T-helper 17 cell (primary cell): ENCODE measurements at regions not wholly inside any gene's neighbourhood (a gene's known extent, or its start where the extent isn't known, plus 50 kb on each side); places are given as distances from the start of the nearest gene placed in this dataset.

ENCODE experiments used
- ATAC-seq: fragments of 150-1000 bp; cut with Tn5 transposase; 2 replicates; pipeline ENCODE4 v1.10.0; 2021; ENCODE audit warnings: mild to moderate bottlenecking, moderate library complexity
- DNase-seq, 3 donors: peaks; one replicate each; pipeline versions ENCODE4 v3.0.0 to v3.0.0-alpha.2; 2020 to 2021
- H3K9me3 ChIP-seq: one replicate; pipeline ENCODE4 v1.7.0; 2013; ENCODE audit warnings: low read length, mild to moderate bottlenecking; ENCODE audit not compliant: control insufficient read depth, poor library complexity, severe bottlenecking
- H3K27ac Mint-ChIP-seq: one replicate; pipeline ENCODE4 v1.8.0; 2022; ENCODE audit warnings: mild to moderate bottlenecking, moderate library complexity, mixed read lengths
- H3K27me3 Mint-ChIP-seq: one replicate; pipeline ENCODE4 v1.8.0; 2022; ENCODE audit warnings: mixed read lengths
- H3K36me3 Mint-ChIP-seq: one replicate; pipeline ENCODE4 v1.8.0; 2022; ENCODE audit warnings: low read depth, mixed read lengths
- H3K4me1 Mint-ChIP-seq: one replicate; pipeline ENCODE4 v1.8.0; 2022; ENCODE audit warnings: mild to moderate bottlenecking, mixed read lengths
- H3K4me3 Mint-ChIP-seq: one replicate; pipeline ENCODE4 v1.8.0; 2022; ENCODE audit warnings: mild to moderate bottlenecking, moderate library complexity, mixed read lengths

DNA sequence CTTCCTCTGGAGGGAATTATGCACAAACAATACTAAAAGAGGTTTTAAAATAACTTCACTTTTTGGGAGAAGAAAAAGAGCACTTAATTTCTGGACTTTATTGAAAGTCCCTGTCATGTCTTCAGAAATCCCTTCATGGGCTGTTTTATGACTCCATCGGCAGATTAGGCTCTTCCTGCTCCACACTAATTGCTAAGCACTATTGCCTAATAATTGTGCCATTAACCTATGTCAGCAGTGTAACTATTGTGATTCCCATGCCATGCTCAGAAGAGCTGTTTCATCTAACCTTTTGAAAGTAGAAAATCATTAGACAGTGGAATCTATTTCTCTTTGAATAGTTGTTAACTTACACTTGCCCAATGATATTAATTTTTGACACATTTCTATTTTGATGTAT lies 489.3 kb upstream of the RUNX1 start:
- Mint-ChIP-seq H3K36me3 (peaks cover 6% of the 10 kb centered on the region), H3K27me3 (peaks cover 12% of the 10 kb centered on the region), H3K27ac (no peak overlapping the region), H3K4me1 (no peaks in the 10 kb centered on the region), H3K4me3 (no peak overlapping the region)
- no peaks in the 10 kb centered on the region for H3K9me3 ChIP-seq
- no peak for DNase-seq
- ATAC-seq = no peak

DNA sequence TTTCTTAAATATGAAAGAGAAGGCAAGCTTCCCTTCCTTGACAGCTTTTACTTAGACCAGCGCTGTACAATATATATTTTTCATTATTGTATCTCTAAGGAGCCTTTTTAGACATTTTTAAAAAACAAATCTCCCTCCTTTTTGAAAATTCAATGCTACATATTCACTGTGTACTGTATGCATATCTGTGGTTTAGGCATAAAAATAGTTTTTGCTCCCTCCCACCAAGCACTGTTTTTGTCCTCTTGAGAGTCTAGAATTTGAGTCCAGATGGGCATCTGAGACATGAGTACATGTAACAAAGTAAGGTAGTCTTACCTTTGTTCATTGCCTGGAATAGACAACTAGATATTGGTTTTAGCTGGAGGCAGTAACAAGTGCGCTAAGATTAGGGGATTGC lies 488.5 kb upstream of the RUNX1 start:
- Mint-ChIP-seq H3K4me3 (no peak overlapping the region), H3K27me3 (peaks cover 12% of the 10 kb centered on the region), H3K36me3 (peaks cover 6% of the 10 kb centered on the region), H3K27ac (no peak overlapping the region), H3K4me1 (no peaks in the 10 kb centered on the region)
- DNase-seq (no peak), ATAC-seq (no peak)
- no peaks in the 10 kb centered on the region for H3K9me3 ChIP-seq

DNA sequence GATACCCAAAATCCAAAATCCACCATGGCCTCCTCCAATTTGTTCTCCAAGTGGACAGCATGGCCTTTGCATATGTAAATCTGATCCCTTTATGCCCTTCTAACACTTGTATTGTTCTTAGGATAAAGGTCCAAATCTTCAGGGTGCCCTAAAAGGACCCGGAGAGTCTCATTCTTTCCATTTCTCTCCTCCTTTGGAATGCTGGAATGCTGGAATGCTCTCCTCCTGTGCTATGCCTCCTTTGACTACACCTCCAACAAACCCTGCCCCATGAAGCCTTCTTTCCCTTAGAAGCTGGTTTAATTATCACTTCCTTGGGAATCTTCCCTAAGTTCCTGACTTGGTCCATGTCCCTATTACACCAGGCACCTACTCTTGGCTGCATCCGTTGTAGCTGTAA lies 484.8 kb upstream of the RUNX1 start:
- Mint-ChIP-seq H3K4me3 (no peak overlapping the region), H3K27me3 (peaks cover 8% of the 10 kb centered on the region), H3K27ac (no peak overlapping the region), H3K4me1 (peaks cover 8% of the 10 kb centered on the region), H3K36me3 (peaks cover 2% of the 10 kb centered on the region)
- DNase-seq (no peak), ATAC-seq (no peak)
- H3K9me3 ChIP-seq = no peaks in the 10 kb centered on the region

DNA sequence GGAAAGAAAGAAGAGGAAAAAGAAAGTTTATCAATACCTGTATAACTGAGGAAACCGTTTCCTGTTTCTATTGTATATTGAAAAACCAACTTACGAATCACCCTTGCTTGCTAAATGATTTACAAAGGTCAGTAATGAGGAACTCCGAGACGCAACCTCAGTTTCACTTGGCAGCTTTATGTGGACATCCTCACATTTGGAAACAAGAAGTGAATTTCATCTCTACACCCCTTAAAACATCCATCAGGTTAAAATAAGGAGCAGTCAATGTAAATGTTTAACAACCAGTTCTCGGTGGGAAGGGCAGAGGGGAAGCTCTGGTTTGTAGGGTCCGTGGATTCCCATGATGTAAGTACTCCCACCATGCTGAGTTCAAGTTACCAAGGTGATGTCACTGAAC lies 481.7 kb upstream of the RUNX1 start:
- Mint-ChIP-seq H3K27me3 (no peaks in the 10 kb centered on the region), H3K4me1 (peaks cover 21% of the 10 kb centered on the region), H3K4me3 (no peak overlapping the region), H3K36me3 (no peaks in the 10 kb centered on the region), H3K27ac (no peak overlapping the region)
- ATAC-seq = no peak
- no peak for DNase-seq
- no peaks in the 10 kb centered on the region for H3K9me3 ChIP-seq

DNA sequence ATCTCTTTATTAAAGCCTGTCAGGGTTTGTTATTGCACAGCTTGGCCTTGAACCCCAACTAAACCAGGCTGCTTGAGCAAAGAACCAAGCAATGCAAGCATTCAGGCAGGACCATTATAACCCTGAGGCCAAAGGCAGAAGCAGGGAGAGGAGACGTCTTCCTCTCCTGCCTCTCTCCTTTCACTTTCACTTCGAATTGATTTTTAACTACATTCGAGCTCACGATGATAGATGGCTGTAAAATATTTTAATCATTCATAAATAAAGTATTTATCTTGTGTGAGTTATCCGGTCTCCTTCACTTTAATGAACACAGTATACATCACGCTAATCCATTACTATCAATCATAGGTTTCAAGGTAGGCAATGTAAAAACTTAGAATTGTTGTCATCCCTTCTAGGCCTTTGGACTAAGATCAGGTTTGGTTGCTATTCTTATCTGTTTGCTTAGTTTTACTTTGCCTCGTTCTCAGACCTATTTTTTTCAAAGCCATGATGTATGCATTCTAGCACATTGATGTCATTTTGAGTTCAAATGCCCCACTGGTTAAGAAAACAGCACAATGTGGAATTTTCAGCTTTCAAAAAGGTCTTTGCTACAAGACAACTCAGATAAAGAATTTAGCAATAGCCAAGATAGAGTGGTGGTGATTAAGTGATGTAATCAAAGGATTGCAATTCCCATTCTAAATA lies 480.2 kb upstream of the RUNX1 start:
- Mint-ChIP-seq H3K27me3 (no peaks in the 10 kb centered on the region), H3K4me3 (peak overlapping the region; percentile 90), H3K4me1 (peaks cover 31% of the 10 kb centered on the region)

DNA sequence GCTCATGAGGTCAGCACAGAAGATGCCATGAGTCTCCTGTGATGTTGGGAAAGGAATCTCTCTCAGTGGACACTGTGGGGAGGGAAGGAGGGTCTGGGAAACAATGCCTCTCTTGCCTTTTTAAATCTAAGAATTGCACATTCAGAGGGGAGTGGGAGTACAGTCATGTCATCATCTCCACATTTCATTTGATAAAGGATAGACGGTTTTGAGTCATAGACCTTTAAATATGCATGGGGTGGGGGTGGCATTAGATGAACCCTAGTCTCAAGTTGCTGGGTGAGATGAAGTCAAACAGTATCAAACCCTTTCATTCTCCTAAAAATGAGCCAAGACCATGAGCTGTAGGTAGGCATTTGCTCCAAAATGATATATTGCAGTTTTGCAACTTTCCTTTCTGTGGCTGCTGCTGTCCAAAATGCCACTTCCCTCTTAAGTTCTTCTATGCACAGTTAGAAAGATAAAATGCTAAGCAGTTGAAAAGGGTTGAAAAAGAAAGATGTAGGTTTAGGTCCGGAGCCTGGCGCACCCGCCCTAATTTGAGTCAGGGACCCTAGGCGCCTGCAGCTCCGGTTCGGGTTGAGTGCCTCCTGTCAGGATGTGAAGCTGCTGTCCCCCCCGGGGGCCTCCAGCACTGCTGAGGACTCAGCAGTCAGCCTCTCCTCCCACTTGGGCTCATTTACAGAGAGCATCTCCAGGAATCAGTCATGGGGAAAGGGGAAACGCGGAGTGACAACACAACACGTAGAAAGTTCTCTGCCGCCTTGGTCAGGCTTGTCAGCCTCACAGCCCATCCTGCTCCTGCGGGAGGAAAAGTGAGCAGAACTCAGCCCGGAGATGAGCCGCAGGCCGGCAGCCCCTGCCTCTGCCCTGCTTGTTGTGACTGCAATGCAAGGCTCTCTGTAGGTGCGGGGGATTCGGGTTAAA lies 479.3 kb upstream of the RUNX1 start:
- no peaks in the 10 kb centered on the region for H3K9me3 ChIP-seq
- H3K27me3 Mint-ChIP-seq = no peaks in the 10 kb centered on the region
- peaks cover 31% of the 10 kb centered on the region for H3K4me1 Mint-ChIP-seq
- ATAC-seq (peak; percentile 73), DNase-seq (peak in 2 of 3 donors; percentile 6 to 20)
- no peaks in the 10 kb centered on the region for H3K36me3 Mint-ChIP-seq
- H3K4me3 Mint-ChIP-seq = peak overlapping the region; percentile 90
- peak overlapping the region; percentile 91 for H3K27ac Mint-ChIP-seq

More for the DNA sequence above, 480.2 kb upstream of the RUNX1 start:
- DNase-seq (no peak), ATAC-seq (peak; percentile 69)
- no peaks in the 10 kb centered on the region for H3K9me3 ChIP-seq
- Mint-ChIP-seq H3K36me3 (no peaks in the 10 kb centered on the region), H3K27ac (peak overlapping the region; percentile 91)

DNA sequence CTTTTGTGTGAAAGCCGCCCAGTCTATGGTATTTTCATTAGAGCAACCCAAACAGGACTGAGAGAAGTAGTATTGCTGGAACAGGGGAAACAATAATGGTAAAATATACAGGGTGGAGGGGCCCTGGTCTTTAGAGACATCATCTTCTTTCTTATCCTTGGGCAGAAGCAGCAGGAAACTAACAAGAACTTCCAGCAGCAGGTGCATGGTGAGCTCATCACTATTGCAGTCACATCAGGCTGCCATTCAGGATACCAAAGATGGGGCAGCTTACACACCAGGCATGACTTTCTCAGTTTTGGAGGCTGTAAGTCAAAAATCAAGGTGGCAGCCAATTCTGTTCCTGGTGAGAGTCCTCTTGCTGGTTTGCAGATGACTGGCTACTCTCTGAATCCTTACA lies 478.3 kb upstream of the RUNX1 start:
- Mint-ChIP-seq H3K36me3 (no peaks in the 10 kb centered on the region), H3K27me3 (no peaks in the 10 kb centered on the region), H3K4me1 (peaks cover 29% of the 10 kb centered on the region), H3K27ac (peak overlapping the region; percentile 39), H3K4me3 (no peak overlapping the region)
- no peaks in the 10 kb centered on the region for H3K9me3 ChIP-seq
- DNase-seq = no peak
- no peak for ATAC-seq

DNA sequence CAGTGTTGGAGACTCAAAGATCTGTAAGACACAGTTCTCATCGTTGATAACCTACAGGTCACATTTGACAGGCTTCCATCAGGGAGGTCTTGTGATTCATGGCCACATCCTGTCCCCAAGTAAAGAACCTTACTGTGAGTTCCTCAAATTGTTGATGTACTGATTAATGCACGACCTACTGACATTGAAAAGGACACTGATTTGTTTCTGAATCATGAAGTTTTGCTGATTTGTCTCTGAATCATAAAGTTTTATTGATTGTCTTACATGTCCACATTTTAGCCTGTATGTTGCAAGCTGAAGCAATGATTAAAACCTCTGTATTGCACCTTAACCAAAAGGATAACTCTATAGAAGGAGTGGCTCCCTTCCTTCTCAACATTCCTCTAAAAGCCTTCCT lies 476.3 kb upstream of the RUNX1 start:
- Mint-ChIP-seq H3K4me3 (no peak overlapping the region), H3K4me1 (peaks cover 26% of the 10 kb centered on the region), H3K27ac (peak overlapping the region; percentile 72), H3K36me3 (no peaks in the 10 kb centered on the region), H3K27me3 (no peaks in the 10 kb centered on the region)
- H3K9me3 ChIP-seq = no peaks in the 10 kb centered on the region
- DNase-seq = no peak
- peak; percentile 44 for ATAC-seq

DNA sequence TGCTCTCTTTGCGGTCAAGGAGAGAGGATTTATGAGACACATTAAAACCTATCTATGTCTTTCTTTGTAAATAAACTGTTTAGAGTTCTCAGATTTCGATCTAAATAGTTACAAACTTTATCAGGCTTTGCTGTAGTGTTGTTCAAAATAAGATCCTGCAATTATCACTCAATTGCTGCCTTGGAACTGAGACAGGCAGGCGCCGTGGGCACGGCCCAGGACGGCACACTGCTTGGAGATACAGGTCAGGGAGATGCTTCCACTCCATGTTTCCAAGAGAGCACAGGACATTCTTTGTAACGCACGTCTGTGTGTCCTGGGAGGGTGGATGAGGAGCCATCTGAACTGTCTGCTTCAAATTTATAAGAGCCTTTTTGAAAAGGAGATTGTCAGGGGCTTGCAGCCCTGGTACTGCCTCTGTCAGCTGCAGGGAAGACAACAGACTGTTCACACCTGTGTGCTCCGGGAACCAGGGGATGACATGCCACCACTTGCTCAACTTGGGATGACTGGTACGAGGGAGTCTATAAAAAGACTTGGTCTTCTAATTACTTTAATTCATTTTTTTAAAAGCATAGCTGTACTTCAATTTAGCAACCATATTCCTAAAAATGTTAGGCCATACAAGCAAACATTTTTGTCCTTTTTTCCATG lies 472.9 kb upstream of the RUNX1 start:
- no peaks in the 10 kb centered on the region for H3K9me3 ChIP-seq
- H3K27ac Mint-ChIP-seq = no peak overlapping the region
- DNase-seq (no peak), ATAC-seq (no peak)
- no peaks in the 10 kb centered on the region for H3K27me3 Mint-ChIP-seq
- H3K36me3 Mint-ChIP-seq = no peaks in the 10 kb centered on the region
- H3K4me3 Mint-ChIP-seq = no peak overlapping the region
- H3K4me1 Mint-ChIP-seq = peaks cover 15% of the 10 kb centered on the region

DNA sequence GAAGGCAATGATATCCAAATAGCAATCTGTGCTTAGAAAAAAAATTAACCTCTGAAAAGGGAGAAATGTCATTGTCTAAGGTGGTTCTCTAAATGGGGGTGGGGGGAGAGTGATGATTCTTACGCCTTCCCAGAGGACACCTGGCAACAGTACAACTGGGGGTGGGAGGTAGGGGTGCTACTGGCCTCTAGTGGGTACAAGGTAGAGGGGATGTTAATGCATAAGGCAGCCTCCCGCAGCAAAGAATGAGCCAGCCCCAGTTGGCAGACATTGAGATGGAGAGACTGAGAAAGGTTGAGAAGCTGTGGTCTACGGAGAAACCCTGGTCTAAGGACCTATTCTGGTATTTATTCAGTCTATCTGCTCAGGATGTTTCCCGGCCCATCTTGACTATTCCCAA lies 472.2 kb upstream of the RUNX1 start:
- DNase-seq (no peak), ATAC-seq (no peak)
- Mint-ChIP-seq H3K27me3 (no peaks in the 10 kb centered on the region), H3K4me1 (peaks cover 13% of the 10 kb centered on the region), H3K27ac (no peak overlapping the region), H3K36me3 (no peaks in the 10 kb centered on the region), H3K4me3 (no peak overlapping the region)
- no peaks in the 10 kb centered on the region for H3K9me3 ChIP-seq

DNA sequence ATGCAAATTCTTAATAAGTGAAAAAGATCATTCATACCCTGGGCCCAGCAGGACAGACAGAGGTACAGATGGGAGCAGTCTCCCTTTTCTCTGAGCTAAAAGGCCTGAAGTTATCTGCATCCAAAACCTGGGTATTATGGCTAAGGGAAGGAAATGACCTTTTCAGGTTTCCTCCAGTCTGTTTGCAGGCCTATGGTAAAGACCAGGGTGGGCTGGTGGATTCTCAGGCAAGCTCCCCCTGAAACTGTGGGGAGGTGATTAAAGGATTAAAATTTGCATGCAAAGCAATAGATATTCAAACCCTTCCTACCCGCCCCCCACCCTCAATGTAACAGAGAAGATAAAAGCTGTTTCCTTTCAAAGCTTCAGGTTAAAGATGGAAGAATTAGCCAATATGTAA lies 471.8 kb upstream of the RUNX1 start:
- H3K27ac Mint-ChIP-seq = no peak overlapping the region

DNA sequence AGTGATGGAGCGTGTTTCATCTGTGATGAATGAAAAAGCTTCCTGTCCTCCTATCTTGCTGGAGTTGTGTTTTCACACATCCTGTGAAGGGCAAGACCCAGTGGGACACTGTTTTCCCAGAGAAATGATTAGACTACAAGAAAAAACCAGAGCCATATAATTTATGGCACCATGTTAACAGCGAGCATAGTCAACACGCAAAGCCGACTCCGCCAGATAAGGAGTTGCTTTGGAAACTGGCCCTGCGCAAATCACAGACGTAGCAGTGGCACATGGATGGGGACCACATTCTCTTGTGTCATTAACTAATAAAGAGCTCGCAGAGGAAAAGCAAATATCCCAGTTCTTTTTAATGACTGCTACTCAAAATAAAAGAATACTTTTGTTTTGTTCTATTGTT lies 471.2 kb upstream of the RUNX1 start:
- no peak overlapping the region for H3K27ac Mint-ChIP-seq
- peaks cover 6% of the 10 kb centered on the region for H3K4me1 Mint-ChIP-seq
- H3K27me3 Mint-ChIP-seq = peaks cover 3% of the 10 kb centered on the region
- no peak for ATAC-seq
- no peaks in the 10 kb centered on the region for H3K9me3 ChIP-seq
- H3K4me3 Mint-ChIP-seq = no peak overlapping the region
- no peak for DNase-seq
- no peaks in the 10 kb centered on the region for H3K36me3 Mint-ChIP-seq

More for the DNA sequence above, 471.8 kb upstream of the RUNX1 start:
- H3K4me1 Mint-ChIP-seq = peaks cover 11% of the 10 kb centered on the region
- no peaks in the 10 kb centered on the region for H3K27me3 Mint-ChIP-seq
- DNase-seq (no peak), ATAC-seq (no peak)
- H3K4me3 Mint-ChIP-seq = no peak overlapping the region
- no peaks in the 10 kb centered on the region for H3K9me3 ChIP-seq
- H3K36me3 Mint-ChIP-seq = no peaks in the 10 kb centered on the region

DNA sequence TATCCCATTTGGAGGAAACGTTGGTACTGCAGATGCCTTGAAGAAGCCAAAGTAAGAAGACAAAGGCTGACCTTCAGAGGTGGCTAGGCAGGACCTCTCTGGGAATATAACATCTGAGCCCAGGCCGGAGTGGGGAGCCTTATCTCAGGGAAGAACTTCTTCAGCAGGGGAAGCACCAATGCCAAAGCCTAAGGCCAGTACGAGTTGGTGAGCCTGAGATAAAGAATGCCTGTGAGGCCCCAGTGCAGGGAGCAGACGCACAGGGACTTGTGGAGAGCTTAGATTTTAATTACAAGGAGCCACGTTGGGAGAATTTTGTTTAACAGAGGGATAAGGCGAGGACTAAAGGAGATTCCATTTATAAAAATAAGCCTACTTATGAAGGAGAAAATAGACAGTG lies 468.8 kb upstream of the RUNX1 start:
- no peak overlapping the region for H3K4me3 Mint-ChIP-seq
- no peak overlapping the region for H3K27ac Mint-ChIP-seq

More for the DNA sequence above, 468.8 kb upstream of the RUNX1 start:
- ATAC-seq (no peak), DNase-seq (no peak)
- H3K9me3 ChIP-seq = no peaks in the 10 kb centered on the region
- Mint-ChIP-seq H3K4me1 (no peaks in the 10 kb centered on the region), H3K27me3 (peaks cover 19% of the 10 kb centered on the region), H3K36me3 (peaks cover 2% of the 10 kb centered on the region)
